Astrocyte (in vitro differentiated cells and primary cell): ENCODE measurements at regions not wholly inside any gene's neighbourhood (a gene's known extent, or its start where the extent isn't known, plus 50 kb on each side); places are given as distances from the start of the nearest gene placed in this dataset.

Source experiments
- DNase-seq: peaks from one replicate; pipeline ENCODE4 v3.0.0-alpha.2; 2010; ENCODE audit warnings: low read depth
- FAIRE-seq: peaks from 2 replicates; lab custom pipeline; 2011; peaks lifted over from hg19 to GRCh38; lab: Jason Lieb, UNC
- H2AFZ ChIP-seq: 2 replicates; pipeline ENCODE4 v1.6.0; 2012; ENCODE audit warnings: low read depth, low read length, inconsistent platforms
- H3K27ac ChIP-seq: 2 replicates; pipeline ENCODE4 v1.5.1; 2011; ENCODE audit warnings: low read depth, low read length, inconsistent platforms
- H3K27me3 ChIP-seq: 2 replicates; pipeline ENCODE4 v1.6.0; 2011; ENCODE audit warnings: low read length, inconsistent platforms; ENCODE audit not compliant: insufficient read depth
- H3K36me3 ChIP-seq: 2 replicates; pipeline ENCODE4 v1.5.1; 2011; ENCODE audit warnings: low read length, inconsistent platforms; ENCODE audit not compliant: insufficient read depth
- H3K4me1 ChIP-seq: 2 replicates; pipeline ENCODE4 v1.5.1; 2011; ENCODE audit warnings: low read length, inconsistent platforms; ENCODE audit not compliant: insufficient read depth
- H3K4me2 ChIP-seq: 2 replicates; pipeline ENCODE4 v1.6.0; 2012; ENCODE audit warnings: low read length, inconsistent platforms
- H3K4me3 ChIP-seq: 2 replicates; pipeline ENCODE4 v1.5.1; 2011; ENCODE audit warnings: low read depth, mild to moderate bottlenecking, low read length, inconsistent platforms; ENCODE audit not compliant: insufficient read depth
- H3K79me2 ChIP-seq: 2 replicates; pipeline ENCODE4 v1.6.0; 2012; ENCODE audit warnings: mild to moderate bottlenecking, low read length, inconsistent platforms; ENCODE audit not compliant: insufficient read depth
- H3K9ac ChIP-seq: 2 replicates; pipeline ENCODE4 v1.6.0; 2012; ENCODE audit warnings: mild to moderate bottlenecking, low read length, inconsistent platforms
- H3K9me3 ChIP-seq: 2 replicates; pipeline ENCODE4 v1.5.1; 2012; ENCODE audit warnings: low read depth, mild to moderate bottlenecking, low read length, inconsistent platforms; ENCODE audit not compliant: insufficient read depth
- H4K20me1 ChIP-seq: 2 replicates; pipeline ENCODE4 v1.6.0; 2012; ENCODE audit warnings: low read length, inconsistent platforms; ENCODE audit not compliant: insufficient read depth
- H3K27ac Mint-ChIP-seq: one replicate; pipeline ENCODE4 v1.8.0; 2021; ENCODE audit warnings: mild to moderate bottlenecking, mixed read lengths; ENCODE audit not compliant: unreplicated experiment
- H3K27me3 Mint-ChIP-seq: one replicate; pipeline ENCODE4 v1.8.0; 2021; ENCODE audit warnings: low read depth, mixed read lengths; ENCODE audit not compliant: unreplicated experiment
- H3K36me3 Mint-ChIP-seq: one replicate; pipeline ENCODE4 v1.8.0; 2021; ENCODE audit warnings: low read depth, mixed read lengths; ENCODE audit not compliant: unreplicated experiment
- H3K4me1 Mint-ChIP-seq: one replicate; pipeline ENCODE4 v1.8.0; 2021; ENCODE audit warnings: low read depth, mixed read lengths; ENCODE audit not compliant: unreplicated experiment
- H3K4me3 Mint-ChIP-seq: one replicate; pipeline ENCODE4 v1.8.0; 2021; ENCODE audit warnings: mild to moderate bottlenecking, moderate library complexity, mixed read lengths; ENCODE audit not compliant: unreplicated experiment
- H3K9me3 Mint-ChIP-seq: one replicate; pipeline ENCODE4 v1.8.0; 2021; ENCODE audit warnings: mild to moderate bottlenecking, mixed read lengths; ENCODE audit not compliant: unreplicated experiment
- CTCF ChIP-seq: IDR thresholded peaks from 2 replicates; pipeline ENCODE4 v1.5.1; 2011; ENCODE audit warnings: low read depth, mild to moderate bottlenecking, inconsistent platforms, low read length, moderate library complexity; ENCODE audit not compliant: insufficient read depth
- EZH2 ChIP-seq: IDR thresholded peaks from 2 replicates; pipeline ENCODE4 v1.6.1; 2012; ENCODE audit warnings: mild to moderate bottlenecking, low read length, inconsistent platforms; ENCODE audit not compliant: insufficient read depth

- H3K9me3 Mint-ChIP-seq = peaks cover 2% of the 10 kb centered on the region
- Histone ChIP-seq H3K9ac (no peak overlapping the region), H3K4me2 (no peak overlapping the region), H3K4me3 (no peak overlapping the region), H3K4me1 (peaks cover 31% of the 10 kb centered on the region), H2AFZ (no peak overlapping the region), H4K20me1 (no peaks in the 10 kb centered on the region), H3K27ac (no peak overlapping the region), H3K79me2 (no peaks in the 10 kb centered on the region), H3K27me3 (no peaks in the 10 kb centered on the region), H3K9me3 (no peaks in the 10 kb centered on the region), H3K36me3 (no peaks in the 10 kb centered on the region)
- DNase-seq (no peak), FAIRE-seq (no peak)
- H3K27ac Mint-ChIP-seq = no peak overlapping the region
- H3K4me1 Mint-ChIP-seq = peaks cover 26% of the 10 kb centered on the region
- no peaks in the 10 kb centered on the region for H3K36me3 Mint-ChIP-seq
- no peak for TF ChIP-seq CTCF
- TF ChIP-seq EZH2 = no peak
- no peaks in the 10 kb centered on the region for H3K27me3 Mint-ChIP-seq
- H3K4me3 Mint-ChIP-seq = no peak overlapping the region
Observed at GRCh38 chr2:225738735-225739134, 339.2 kb downstream of the NYAP2 start.

GRCh38 chr2:225737556-225737955 is 338.0 kb downstream of the NYAP2 start:
- DNase-seq (peak; percentile 74), FAIRE-seq (no peak)

More at GRCh38 chr2:225737556-225737955, 338.0 kb downstream of the NYAP2 start:
- Histone ChIP-seq H3K4me1 (peaks cover 31% of the 10 kb centered on the region), H2AFZ (no peak overlapping the region), H3K9ac (no peak overlapping the region), H3K4me3 (no peak overlapping the region), H4K20me1 (no peaks in the 10 kb centered on the region), H3K4me2 (peak overlapping the region; percentile 54), H3K27me3 (no peaks in the 10 kb centered on the region), H3K79me2 (no peaks in the 10 kb centered on the region), H3K36me3 (no peaks in the 10 kb centered on the region), H3K27ac (peak overlapping the region; percentile 58), H3K9me3 (no peaks in the 10 kb centered on the region)
- no peaks in the 10 kb centered on the region for H3K27me3 Mint-ChIP-seq
- H3K4me3 Mint-ChIP-seq = no peak overlapping the region
- peaks cover 26% of the 10 kb centered on the region for H3K4me1 Mint-ChIP-seq
- no peak for TF ChIP-seq EZH2
- TF ChIP-seq CTCF = no peak
- H3K9me3 Mint-ChIP-seq = no peaks in the 10 kb centered on the region
- no peaks in the 10 kb centered on the region for H3K36me3 Mint-ChIP-seq
- H3K27ac Mint-ChIP-seq = no peak overlapping the region
